Testis (tissue), 2 donors: ENCODE measurements at regions not wholly inside any gene's neighbourhood (a gene's known extent, or its start where the extent isn't known, plus 50 kb on each side); places are given as distances from the start of the nearest gene placed in this dataset.

Experiments
- DNase-seq: peaks from one replicate; pipeline ENCODE4 v3.0.0-alpha.2; 2019
- H3K27ac ChIP-seq, 2 donors: fragments of 200-600 bp; sonication (generic); one replicate each; pipeline ENCODE4 v1.5.1; 2019
- H3K27me3 ChIP-seq: fragments of 200-600 bp; sonication (generic); one replicate; pipeline ENCODE4 v1.5.1; 2019
- H3K36me3 ChIP-seq: fragments of 200-600 bp; sonication (generic); one replicate; pipeline ENCODE4 v1.5.1; 2017; ENCODE audit warnings: low read depth; ENCODE audit errors: missing control alignments
- H3K4me1 ChIP-seq: fragments of 200-600 bp; sonication (generic); one replicate; pipeline ENCODE4 v1.5.1; 2019
- H3K4me3 ChIP-seq, 2 donors: fragments of 200-600 bp; sonication (generic); one replicate each; pipeline ENCODE4 v1.5.1; 2017 to 2019
- H3K9me3 ChIP-seq: fragments of 200-600 bp; sonication (generic); one replicate; pipeline ENCODE4 v1.5.1; 2017
- POLR2A ChIP-seq: fragments of 450-650 bp; IDR thresholded peaks from one replicate; pipeline ENCODE4 v1.6.1; 2017; ENCODE audit warnings: antibody characterized with exemption, mild to moderate bottlenecking, moderate library complexity
- WGBS, 2 donors: methylation state at CpG; one replicate each; pipeline ENCODE4 v1.1.5; 2018; 5-methylcytosine and 5-hydroxymethylcytosine counted together
- intact Hi-C: fragments of 100-400 bp; cut with DNase I; formaldehyde crosslinking; loops from one replicate; pipeline ENCODE4 v1.15.1; 2023; ENCODE audit warnings: low total_unique reads
- TF ChIP-seq, protein P1 (sequence below), 3 experiments: fragments of 450-650 bp in 2 of 3; fragments of 200-600 bp in 1 of 3; sonication (generic) in 1 of 3; IDR thresholded peaks; one replicate each; pipeline ENCODE4 v1.5.1; 2016 to 2019; ENCODE audit warnings: antibody characterized with exemption in 3 of 3, mild to moderate bottlenecking in 2 of 3, moderate library complexity in 1 of 3

- 81 to 82% methylated on average over 4 of the region's 4 CpGs for WGBS, 2 donors
- DNase-seq, result no peak
- no peak overlapping the region for H3K4me3 ChIP-seq
- no peaks in the 10 kb centered on the region for H3K4me1 ChIP-seq
- H3K9me3 ChIP-seq, result no peaks in the 10 kb centered on the region
- no peak overlapping the region for H3K27ac ChIP-seq
- H3K27me3 ChIP-seq, result no peaks in the 10 kb centered on the region
- intact Hi-C loops, result no loop called here
- no peaks in the 10 kb centered on the region for H3K36me3 ChIP-seq
- TF ChIP-seq, protein P1, sequence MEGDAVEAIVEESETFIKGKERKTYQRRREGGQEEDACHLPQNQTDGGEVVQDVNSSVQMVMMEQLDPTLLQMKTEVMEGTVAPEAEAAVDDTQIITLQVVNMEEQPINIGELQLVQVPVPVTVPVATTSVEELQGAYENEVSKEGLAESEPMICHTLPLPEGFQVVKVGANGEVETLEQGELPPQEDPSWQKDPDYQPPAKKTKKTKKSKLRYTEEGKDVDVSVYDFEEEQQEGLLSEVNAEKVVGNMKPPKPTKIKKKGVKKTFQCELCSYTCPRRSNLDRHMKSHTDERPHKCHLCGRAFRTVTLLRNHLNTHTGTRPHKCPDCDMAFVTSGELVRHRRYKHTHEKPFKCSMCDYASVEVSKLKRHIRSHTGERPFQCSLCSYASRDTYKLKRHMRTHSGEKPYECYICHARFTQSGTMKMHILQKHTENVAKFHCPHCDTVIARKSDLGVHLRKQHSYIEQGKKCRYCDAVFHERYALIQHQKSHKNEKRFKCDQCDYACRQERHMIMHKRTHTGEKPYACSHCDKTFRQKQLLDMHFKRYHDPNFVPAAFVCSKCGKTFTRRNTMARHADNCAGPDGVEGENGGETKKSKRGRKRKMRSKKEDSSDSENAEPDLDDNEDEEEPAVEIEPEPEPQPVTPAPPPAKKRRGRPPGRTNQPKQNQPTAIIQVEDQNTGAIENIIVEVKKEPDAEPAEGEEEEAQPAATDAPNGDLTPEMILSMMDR (IDR thresholded peaks at IDR 0.05), result no peak
- no peak for TF ChIP-seq POLR2A
Measured at GRCh38 chr2:173750831-173751230, 214.3 kb downstream of the SP3 start.

GRCh38 chr2:173751245-173751975, 213.8 kb downstream of the SP3 start:
- Histone ChIP-seq H3K9me3 (no peaks in the 10 kb centered on the region), H3K36me3 (no peaks in the 10 kb centered on the region), H3K4me3 (no peak overlapping the region), H3K27me3 (no peaks in the 10 kb centered on the region), H3K4me1 (no peaks in the 10 kb centered on the region), H3K27ac (no peak overlapping the region)
- DNase-seq, result no peak
- intact Hi-C loops, result no loop called here
- TF ChIP-seq, protein P1 (IDR thresholded peaks at IDR 0.05), result no peak
- no peak for TF ChIP-seq POLR2A
- WGBS, 2 donors, result 89 to 93% methylated on average over 9 of the region's 9 CpGs

GRCh38 chr2:173752152-173752551, 213.0 kb downstream of the SP3 start:
- Histone ChIP-seq H3K27me3 (no peaks in the 10 kb centered on the region), H3K27ac (no peak overlapping the region), H3K36me3 (no peaks in the 10 kb centered on the region), H3K4me3 (no peak overlapping the region), H3K9me3 (no peaks in the 10 kb centered on the region), H3K4me1 (no peaks in the 10 kb centered on the region)
- TF ChIP-seq, protein P1 (IDR thresholded peaks at IDR 0.05), result no peak
- TF ChIP-seq POLR2A, result no peak
- DNase-seq, result no peak
- intact Hi-C loops, result no loop called here
- 45 to 63% methylated on average over 1 of the region's 1 CpG for WGBS, 2 donors

DNA sequence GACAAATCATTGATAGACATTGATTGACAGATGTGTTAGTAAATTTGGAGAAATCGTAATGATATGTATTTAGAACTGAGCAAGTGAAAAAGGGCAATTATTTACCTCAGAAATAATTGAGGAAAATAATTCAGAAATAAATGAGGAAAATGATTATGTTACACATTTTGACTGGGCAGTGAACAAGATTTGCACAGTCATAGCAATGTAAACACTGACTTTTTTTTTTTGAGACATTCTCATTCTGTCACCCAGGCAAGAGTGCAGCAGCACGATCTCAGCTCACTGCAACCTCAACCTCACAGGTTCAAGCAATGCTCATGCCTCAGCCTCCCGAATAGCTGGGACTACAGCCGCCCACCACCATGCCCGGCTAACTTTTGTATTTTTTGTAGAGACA, 211.7 kb downstream of the SP3 start:
- no peaks in the 10 kb centered on the region for H3K4me1 ChIP-seq
- intact Hi-C loops, result no loop called here
- no peak overlapping the region for H3K27ac ChIP-seq
- no peaks in the 10 kb centered on the region for H3K9me3 ChIP-seq
- no peak for TF ChIP-seq POLR2A
- TF ChIP-seq, protein P1 (IDR thresholded peaks at IDR 0.05), result no peak
- no peak for DNase-seq
- H3K36me3 ChIP-seq, result no peaks in the 10 kb centered on the region
- H3K27me3 ChIP-seq, result no peaks in the 10 kb centered on the region
- H3K4me3 ChIP-seq, result no peak overlapping the region
- WGBS, 2 donors, result 88 to 98% methylated on average over 5 of the region's 5 CpGs

GRCh38 chr2:173754165-173754564, 211.0 kb downstream of the SP3 start:
- TF ChIP-seq, protein P1 (IDR thresholded peaks at IDR 0.05), result no peak
- no peak for TF ChIP-seq POLR2A
- Histone ChIP-seq H3K4me3 (no peak overlapping the region), H3K9me3 (no peaks in the 10 kb centered on the region), H3K27me3 (no peaks in the 10 kb centered on the region), H3K36me3 (no peaks in the 10 kb centered on the region), H3K4me1 (no peaks in the 10 kb centered on the region), H3K27ac (no peak overlapping the region)
- DNase-seq, result no peak
- intact Hi-C loops, result no loop called here
- WGBS, 2 donors, result 79% methylated on average over 4 of the region's 4 CpGs
